Fibroblast of villous mesenchyme (primary cell): ENCODE measurements at regions not wholly inside any gene's neighbourhood (a gene's known extent, or its start where the extent isn't known, plus 50 kb on each side); places are given as distances from the start of the nearest gene placed in this dataset.

Experiments used
- DNase-seq: peaks from one replicate; pipeline ENCODE4 v3.0.0-alpha.2; 2010; ENCODE audit warnings: low read depth
- H3K4me3 ChIP-seq: 2 replicates; pipeline ENCODE4 v1.5.1; 2011; ENCODE audit warnings: low read depth, mild to moderate bottlenecking, low read length
- TF ChIP-seq, protein P1 (sequence below): IDR thresholded peaks from 2 replicates; pipeline ENCODE4 v1.5.1; 2012; ENCODE audit warnings: low read depth, mild to moderate bottlenecking, low read length; ENCODE audit not compliant: insufficient read depth

DNA sequence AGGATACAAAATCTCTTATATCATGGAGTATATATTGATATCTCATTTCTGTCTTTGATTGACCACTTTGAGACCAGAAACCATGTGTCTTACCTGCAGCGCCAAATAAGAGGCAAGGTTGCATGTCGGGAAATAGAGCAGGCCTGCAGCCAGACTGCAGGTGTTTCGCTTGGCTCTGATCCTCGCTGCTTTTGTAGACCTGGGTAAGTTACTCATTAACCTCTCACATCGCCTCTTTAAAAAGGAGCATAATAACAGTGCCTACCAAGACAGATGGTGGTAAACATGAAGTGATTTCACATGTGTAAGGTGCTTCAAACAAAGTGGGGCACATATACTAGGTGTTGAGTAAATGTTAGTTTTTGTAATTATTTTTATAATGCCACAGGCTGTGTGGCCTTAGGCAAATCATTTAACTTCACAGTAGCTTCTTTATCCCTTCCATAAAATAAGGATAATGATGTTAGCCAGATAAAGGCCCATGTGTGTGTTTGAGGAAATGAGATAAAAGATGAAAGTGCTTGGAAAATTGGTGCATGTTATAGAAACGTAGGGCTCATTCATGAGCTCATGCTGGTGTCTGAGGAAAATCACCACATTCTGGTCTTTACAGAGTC lies 248.8 kb upstream of the MAP3K7 start:
- TF ChIP-seq, protein P1, sequence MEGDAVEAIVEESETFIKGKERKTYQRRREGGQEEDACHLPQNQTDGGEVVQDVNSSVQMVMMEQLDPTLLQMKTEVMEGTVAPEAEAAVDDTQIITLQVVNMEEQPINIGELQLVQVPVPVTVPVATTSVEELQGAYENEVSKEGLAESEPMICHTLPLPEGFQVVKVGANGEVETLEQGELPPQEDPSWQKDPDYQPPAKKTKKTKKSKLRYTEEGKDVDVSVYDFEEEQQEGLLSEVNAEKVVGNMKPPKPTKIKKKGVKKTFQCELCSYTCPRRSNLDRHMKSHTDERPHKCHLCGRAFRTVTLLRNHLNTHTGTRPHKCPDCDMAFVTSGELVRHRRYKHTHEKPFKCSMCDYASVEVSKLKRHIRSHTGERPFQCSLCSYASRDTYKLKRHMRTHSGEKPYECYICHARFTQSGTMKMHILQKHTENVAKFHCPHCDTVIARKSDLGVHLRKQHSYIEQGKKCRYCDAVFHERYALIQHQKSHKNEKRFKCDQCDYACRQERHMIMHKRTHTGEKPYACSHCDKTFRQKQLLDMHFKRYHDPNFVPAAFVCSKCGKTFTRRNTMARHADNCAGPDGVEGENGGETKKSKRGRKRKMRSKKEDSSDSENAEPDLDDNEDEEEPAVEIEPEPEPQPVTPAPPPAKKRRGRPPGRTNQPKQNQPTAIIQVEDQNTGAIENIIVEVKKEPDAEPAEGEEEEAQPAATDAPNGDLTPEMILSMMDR = no peak
- no peak overlapping the region for H3K4me3 ChIP-seq
- no peak for DNase-seq

DNA sequence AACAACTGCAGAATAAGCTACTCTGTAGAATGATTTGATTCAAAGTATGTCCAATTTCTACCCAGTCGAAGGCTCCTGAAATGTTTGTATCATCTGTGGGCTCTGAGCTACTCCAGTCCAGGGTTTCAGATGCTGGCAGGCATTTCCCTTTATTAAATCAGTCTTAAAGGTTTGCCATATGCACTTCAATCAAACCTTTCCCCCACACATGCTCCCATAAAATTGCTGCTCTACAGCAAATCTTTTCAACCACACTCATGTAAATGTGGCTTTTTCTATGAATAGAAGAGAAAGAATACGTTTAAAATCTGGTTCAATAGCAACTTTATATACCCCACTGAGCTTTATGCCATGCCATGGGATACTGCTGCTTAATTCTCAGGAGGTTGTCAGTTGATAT lies 242.4 kb upstream of the MAP3K7 start:
- no peak for DNase-seq
- TF ChIP-seq, protein P1 = no peak
- no peak overlapping the region for H3K4me3 ChIP-seq

DNA sequence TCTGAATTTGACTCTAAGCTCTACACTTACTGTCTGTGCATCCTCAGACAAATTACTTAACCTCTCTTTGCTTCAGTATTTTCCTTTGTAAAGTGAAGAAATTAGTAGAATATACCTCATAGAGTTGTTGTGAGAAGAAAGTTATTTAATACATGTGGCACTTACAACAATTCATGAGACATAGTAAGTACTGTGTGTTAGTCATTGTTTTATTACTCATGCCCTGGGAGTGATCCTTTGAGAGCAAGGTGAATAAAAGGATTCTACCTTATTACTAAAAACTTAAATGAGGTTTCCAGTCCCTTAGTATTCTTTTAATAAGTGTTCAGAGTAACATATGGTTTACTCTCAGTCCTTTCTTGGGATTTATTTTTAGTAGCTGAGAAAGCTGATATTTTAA lies 233.6 kb upstream of the MAP3K7 start:
- no peak for DNase-seq
- TF ChIP-seq, protein P1 = no peak
- no peak overlapping the region for H3K4me3 ChIP-seq

DNA sequence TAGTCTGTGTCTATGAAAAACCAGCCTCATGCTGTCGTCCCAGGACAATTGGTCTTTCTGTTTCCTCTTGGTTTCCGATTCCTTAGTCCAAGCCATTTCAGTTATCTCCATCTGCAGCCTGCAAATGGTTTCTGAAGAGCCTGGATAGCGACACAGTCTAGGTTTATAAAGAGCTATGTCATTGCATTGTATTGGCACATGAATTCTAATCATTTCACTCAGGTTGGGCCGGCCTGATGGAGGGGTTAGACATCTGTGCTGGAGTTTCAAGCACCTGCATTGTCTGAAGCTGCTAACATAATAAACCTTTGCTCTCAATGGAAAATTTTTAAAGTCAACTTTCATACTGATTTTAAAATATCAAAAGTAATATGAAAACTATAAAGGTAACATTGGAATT lies 232.6 kb upstream of the MAP3K7 start:
- TF ChIP-seq, protein P1 = no peak
- H3K4me3 ChIP-seq = no peak overlapping the region
- no peak for DNase-seq

DNA sequence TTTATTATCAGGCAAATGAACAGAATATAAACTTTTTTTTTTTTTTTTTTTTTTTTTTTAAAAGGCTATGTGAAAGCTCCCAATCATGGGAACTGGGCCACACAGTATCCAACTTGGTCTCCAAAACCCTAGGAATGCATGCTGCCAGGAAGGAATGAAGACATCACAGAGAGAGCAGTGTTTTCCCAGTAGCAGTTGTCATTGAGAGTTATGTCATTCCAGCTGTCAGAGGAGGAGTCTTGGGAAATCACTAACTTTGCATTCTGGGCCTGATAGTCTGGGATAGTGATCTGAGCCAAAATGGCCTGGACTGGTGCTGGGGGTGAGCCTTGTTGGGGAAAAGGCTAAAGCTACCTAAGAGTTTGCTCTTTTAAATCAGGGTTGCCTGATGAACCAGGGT lies 231.3 kb upstream of the MAP3K7 start:
- TF ChIP-seq, protein P1 = no peak
- no peak overlapping the region for H3K4me3 ChIP-seq
- DNase-seq = no peak

DNA sequence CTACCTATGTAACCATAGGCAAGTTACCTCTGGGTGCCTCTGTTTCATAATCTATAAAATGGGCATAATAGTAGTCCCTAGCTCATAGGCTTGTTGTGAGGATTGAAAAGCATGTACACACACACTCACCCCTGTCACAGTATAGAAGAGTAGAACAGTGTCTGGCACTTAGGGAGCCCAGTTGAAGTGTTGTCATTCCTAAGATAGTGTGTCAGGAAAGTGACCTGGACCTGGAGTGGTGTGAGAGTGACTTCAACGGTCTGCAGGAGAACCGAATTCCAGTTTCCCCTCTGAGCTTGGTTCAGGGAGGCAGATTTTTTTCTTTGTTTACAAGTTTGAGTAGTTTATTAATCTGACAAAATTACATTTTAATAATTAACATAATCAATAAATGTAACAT lies 229.9 kb upstream of the MAP3K7 start:
- no peak for DNase-seq

More for the DNA sequence above, 229.9 kb upstream of the MAP3K7 start:
- no peak overlapping the region for H3K4me3 ChIP-seq
- TF ChIP-seq, protein P1 = no peak
